Endothelial cell of umbilical vein (primary cell): ENCODE measurements at regions not wholly inside any gene's neighbourhood (a gene's known extent, or its start where the extent isn't known, plus 50 kb on each side); places are given as distances from the start of the nearest gene placed in this dataset.

ENCODE experiments used
- EZH2 ChIP-seq: IDR thresholded peaks from 2 replicates; pipeline ENCODE4 v1.6.1; 2012; ENCODE audit warnings: borderline replicate concordance, low read depth, mild to moderate bottlenecking, moderate library complexity, low read length, inconsistent platforms; ENCODE audit not compliant: severe bottlenecking
- JUN ChIP-seq: IDR thresholded peaks from 2 replicates; pipeline ENCODE4 v1.6.1; 2011; ENCODE audit warnings: borderline replicate concordance, low read depth; ENCODE audit not compliant: insufficient read length, insufficient read depth
- MAX ChIP-seq: IDR thresholded peaks from 2 replicates; pipeline ENCODE4 v1.6.1; 2011; ENCODE audit not compliant: insufficient read depth, insufficient read length
- MYC ChIP-seq: IDR thresholded peaks from one replicate; pipeline ENCODE4 v1.6.1; 2011; ENCODE audit warnings: mild to moderate bottlenecking, low read depth, low read length
- POLR2A ChIP-seq: IDR thresholded peaks from 2 replicates; pipeline ENCODE4 v1.6.1; 2012; ENCODE audit warnings: low read depth, mild to moderate bottlenecking, control low read depth, low read length
- POLR2AphosphoS5 ChIP-seq: IDR thresholded peaks from 2 replicates; pipeline ENCODE4 v1.6.1; 2012; ENCODE audit warnings: low read depth, mild to moderate bottlenecking, control low read depth, low read length, moderate library complexity; ENCODE audit not compliant: insufficient read depth
- TF ChIP-seq, protein P1 (sequence below), 2 donors: IDR thresholded peaks; 1 replicate in 1 of 2; 2 replicates in 1 of 2; pipeline ENCODE4 v1.5.1; 2011; ENCODE audit warnings: low read length in 2 of 2, mild to moderate bottlenecking in 2 of 2, moderate library complexity in 2 of 2, control low read depth in 1 of 2, inconsistent platforms in 1 of 2, low read depth in 1 of 2; ENCODE audit not compliant: insufficient read depth in 1 of 2; ENCODE audit errors: extremely low read depth in 1 of 2

- TF ChIP-seq, protein P1, sequence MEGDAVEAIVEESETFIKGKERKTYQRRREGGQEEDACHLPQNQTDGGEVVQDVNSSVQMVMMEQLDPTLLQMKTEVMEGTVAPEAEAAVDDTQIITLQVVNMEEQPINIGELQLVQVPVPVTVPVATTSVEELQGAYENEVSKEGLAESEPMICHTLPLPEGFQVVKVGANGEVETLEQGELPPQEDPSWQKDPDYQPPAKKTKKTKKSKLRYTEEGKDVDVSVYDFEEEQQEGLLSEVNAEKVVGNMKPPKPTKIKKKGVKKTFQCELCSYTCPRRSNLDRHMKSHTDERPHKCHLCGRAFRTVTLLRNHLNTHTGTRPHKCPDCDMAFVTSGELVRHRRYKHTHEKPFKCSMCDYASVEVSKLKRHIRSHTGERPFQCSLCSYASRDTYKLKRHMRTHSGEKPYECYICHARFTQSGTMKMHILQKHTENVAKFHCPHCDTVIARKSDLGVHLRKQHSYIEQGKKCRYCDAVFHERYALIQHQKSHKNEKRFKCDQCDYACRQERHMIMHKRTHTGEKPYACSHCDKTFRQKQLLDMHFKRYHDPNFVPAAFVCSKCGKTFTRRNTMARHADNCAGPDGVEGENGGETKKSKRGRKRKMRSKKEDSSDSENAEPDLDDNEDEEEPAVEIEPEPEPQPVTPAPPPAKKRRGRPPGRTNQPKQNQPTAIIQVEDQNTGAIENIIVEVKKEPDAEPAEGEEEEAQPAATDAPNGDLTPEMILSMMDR (IDR thresholded peaks at IDR 0.05; ENCODE audit: extremely low read depth in 1 of 2, insufficient read depth in 1 of 2, low read depth in 1 of 2, low read length in 2 of 2): no peak
- TF ChIP-seq EZH2: no peak
- TF ChIP-seq POLR2AphosphoS5: no peak
- TF ChIP-seq POLR2A: no peak
- TF ChIP-seq MAX: no peak
- TF ChIP-seq JUN: no peak
- no peak for TF ChIP-seq MYC
Measured at GRCh38 chr5:114153833-114154232, 208.0 kb upstream of the KCNN2 start.
